ENCODE measurements at regions not wholly inside any gene's neighbourhood (a gene's known extent, or its start where the extent isn't known, plus 50 kb on each side); places are given as distances from the start of the nearest gene placed in this dataset.

- no peaks in the 10 kb centered on the region for H3K4me1 ChIP-seq
- peak; percentile 42 for DNase-seq
- intact Hi-C loops (cut with DNase I; ENCODE audit: low total_unique reads): no loop called here
- H3K9me3 ChIP-seq: no peaks in the 10 kb centered on the region
- H3K36me3 ChIP-seq (ENCODE audit: low read depth, missing control alignments): no peaks in the 10 kb centered on the region
- H3K4me3 ChIP-seq: no peak overlapping the region
- no peaks in the 10 kb centered on the region for H3K27me3 ChIP-seq
- TF ChIP-seq CTCF (IDR thresholded peaks at IDR 0.05): no peak
- TF ChIP-seq POLR2A (IDR thresholded peaks at IDR 0.05): no peak
- peak overlapping the region in 1 of 2 donors; percentile 33 for H3K27ac ChIP-seq
- WGBS, 2 donors: 51 to 54% methylated on average over 9 of the region's 9 CpGs
Observed at GRCh38 chrX:80173261-80173660, 158.7 kb downstream of the TBX22 start.

- H3K4me1 ChIP-seq: no peaks in the 10 kb centered on the region
- H3K27ac ChIP-seq: peak overlapping the region in 1 of 2 donors; percentile 31
- no peaks in the 10 kb centered on the region for H3K36me3 ChIP-seq (ENCODE audit: low read depth, missing control alignments)
- no peak overlapping the region for H3K4me3 ChIP-seq
- no peaks in the 10 kb centered on the region for H3K9me3 ChIP-seq
- no peaks in the 10 kb centered on the region for H3K27me3 ChIP-seq
- WGBS, 2 donors: 75 to 77% methylated on average over 3 of the region's 3 CpGs
- intact Hi-C loops (cut with DNase I; ENCODE audit: low total_unique reads): no loop called here
- peak; percentile 71 for DNase-seq
- TF ChIP-seq CTCF (IDR thresholded peaks at IDR 0.05) (no peak), POLR2A (IDR thresholded peaks at IDR 0.05) (no peak)
Observed at GRCh38 chrX:80174925-80175574, 160.5 kb downstream of the TBX22 start.

- peak; percentile 30 for DNase-seq
- 0 to 29% methylated on average over 1 of the region's 1 CpG for WGBS, 2 donors
Observed at GRCh38 chrX:80181079-80181478, 166.5 kb downstream of the TBX22 start.

GRCh38 chrX:80184854-80185253 lies 170.3 kb downstream of the TBX22 start:
- no peaks in the 10 kb centered on the region for H3K4me1 ChIP-seq
- no peaks in the 10 kb centered on the region for H3K36me3 ChIP-seq (ENCODE audit: low read depth, missing control alignments)
- H3K27ac ChIP-seq: no peak overlapping the region
- TF ChIP-seq CTCF (IDR thresholded peaks at IDR 0.05): no peak
- TF ChIP-seq POLR2A (IDR thresholded peaks at IDR 0.05): no peak
- 79 to 82% methylated on average over 2 of the region's 2 CpGs for WGBS, 2 donors
- H3K9me3 ChIP-seq: no peaks in the 10 kb centered on the region
- intact Hi-C loops (cut with DNase I; ENCODE audit: low total_unique reads): no loop called here
- DNase-seq: no peak
- no peaks in the 10 kb centered on the region for H3K27me3 ChIP-seq
- no peak overlapping the region for H3K4me3 ChIP-seq

More at GRCh38 chrX:80181079-80181478, 166.5 kb downstream of the TBX22 start:
- intact Hi-C loops (cut with DNase I; ENCODE audit: low total_unique reads): no loop called here
- Histone ChIP-seq H3K9me3 (no peaks in the 10 kb centered on the region), H3K36me3 (ENCODE audit: low read depth, missing control alignments) (no peaks in the 10 kb centered on the region), H3K4me1 (no peaks in the 10 kb centered on the region), H3K27me3 (no peaks in the 10 kb centered on the region), H3K27ac (no peak overlapping the region), H3K4me3 (no peak overlapping the region)
- TF ChIP-seq POLR2A (IDR thresholded peaks at IDR 0.05) (no peak), CTCF (IDR thresholded peaks at IDR 0.05) (peak in 1 of 3 experiments; percentile 18)

GRCh38 chrX:80206647-80207046 lies 192.1 kb downstream of the TBX22 start:
- Histone ChIP-seq H3K27ac (no peak overlapping the region), H3K4me1 (no peaks in the 10 kb centered on the region), H3K36me3 (ENCODE audit: low read depth, missing control alignments) (no peaks in the 10 kb centered on the region), H3K4me3 (no peak overlapping the region), H3K9me3 (no peaks in the 10 kb centered on the region), H3K27me3 (no peaks in the 10 kb centered on the region)
- no peak for DNase-seq
- intact Hi-C loops (cut with DNase I; ENCODE audit: low total_unique reads): no loop called here
- TF ChIP-seq CTCF (IDR thresholded peaks at IDR 0.05): no peak
- no peak for TF ChIP-seq POLR2A (IDR thresholded peaks at IDR 0.05)
- 79 to 100% methylated on average over 1 to 2 of the region's 2 CpGs for WGBS, 2 donors

Data from testis (tissue), 2 donors.